Tibial nerve (tissue), 4 donors: ENCODE measurements at regions not wholly inside any gene's neighbourhood (a gene's known extent, or its start where the extent isn't known, plus 50 kb on each side); places are given as distances from the start of the nearest gene placed in this dataset.

Source experiments
- DNase-seq, 2 donors: peaks; one replicate each; pipeline ENCODE4 v3.0.0-alpha.2; 2019; ENCODE audit warnings: low spot score in 2 of 2
- H3K27ac ChIP-seq, 4 donors: fragments of 200-600 bp; sonication (generic) in 3 of 4; one replicate each; pipeline ENCODE4 v1.5.1; 2017 to 2019; ENCODE audit warnings: mild to moderate bottlenecking in 1 of 4
- H3K27me3 ChIP-seq, 2 donors: fragments of 200-600 bp; sonication (generic) in 1 of 2; one replicate each; pipeline versions ENCODE4 v1.5.1 to v1.6.0; 2017 to 2019
- H3K36me3 ChIP-seq, 3 donors: fragments of 200-600 bp; sonication (generic); one replicate each; pipeline ENCODE4 v1.5.1; 2018 to 2019
- H3K4me1 ChIP-seq, 4 donors: fragments of 200-600 bp; sonication (generic) in 3 of 4; one replicate each; pipeline ENCODE4 v1.5.1; 2017 to 2019
- H3K4me3 ChIP-seq, 4 donors: fragments of 200-600 bp; sonication (generic) in 3 of 4; one replicate each; pipeline ENCODE4 v1.5.1; 2017 to 2019; ENCODE audit warnings: mild to moderate bottlenecking in 1 of 4, moderate library complexity in 1 of 4
- H3K9me3 ChIP-seq, 4 donors: fragments of 200-600 bp; sonication (generic) in 3 of 4; one replicate each; pipeline ENCODE4 v1.5.1; 2017 to 2019
- EP300 ChIP-seq, 2 donors: sonication (generic); formaldehyde crosslinking; IDR thresholded peaks; one replicate each; pipeline ENCODE4 v1.6.1; 2017; ENCODE audit warnings: antibody characterized with exemption in 2 of 2, mild to moderate bottlenecking in 1 of 2
- POLR2A ChIP-seq, 2 donors: fragments of 450-650 bp; IDR thresholded peaks; one replicate each; pipeline ENCODE4 v1.6.1; 2017; ENCODE audit warnings: antibody characterized with exemption in 2 of 2, mild to moderate bottlenecking in 2 of 2, moderate library complexity in 2 of 2
- WGBS, 2 donors: methylation state at CpG; one replicate each; pipeline ENCODE4 v1.1.5; 2018; 5-methylcytosine and 5-hydroxymethylcytosine counted together
- TF ChIP-seq, protein P1 (sequence below), 5 experiments: fragments of 200-600 bp in 3 of 5; fragments of 450-650 bp in 2 of 5; sonication (generic) in 3 of 5; IDR thresholded peaks; one replicate each; pipeline ENCODE4 v1.5.1; 2016 to 2019; ENCODE audit warnings: antibody characterized with exemption in 5 of 5, mild to moderate bottlenecking in 3 of 5, moderate library complexity in 2 of 5

DNA sequence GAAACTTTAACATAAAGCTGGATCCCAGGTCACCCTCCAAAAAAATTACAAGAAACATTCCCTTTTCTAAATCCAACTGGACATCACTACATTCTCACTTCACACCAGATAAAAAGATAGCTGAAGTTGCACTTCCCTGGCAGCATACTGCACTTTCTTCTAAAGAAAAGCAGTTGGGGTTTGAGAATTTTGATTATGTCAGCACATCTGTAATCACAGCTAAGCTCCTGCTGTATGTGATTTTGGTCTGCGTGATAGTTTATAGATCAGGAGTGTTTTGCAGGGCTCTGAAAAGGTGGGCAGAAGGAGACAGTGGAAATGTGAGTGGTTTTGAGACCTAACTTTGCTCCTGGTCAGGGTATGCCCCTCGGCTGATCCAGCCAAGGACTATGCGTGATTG, 199.1 kb upstream of the AKR1E2 start:
- H3K9me3 ChIP-seq: peaks cover 0 to 16% (median 0%) of the 10 kb centered on the region in 4 donors
- H3K36me3 ChIP-seq: no peaks in the 10 kb centered on the region
- TF ChIP-seq, protein P1, sequence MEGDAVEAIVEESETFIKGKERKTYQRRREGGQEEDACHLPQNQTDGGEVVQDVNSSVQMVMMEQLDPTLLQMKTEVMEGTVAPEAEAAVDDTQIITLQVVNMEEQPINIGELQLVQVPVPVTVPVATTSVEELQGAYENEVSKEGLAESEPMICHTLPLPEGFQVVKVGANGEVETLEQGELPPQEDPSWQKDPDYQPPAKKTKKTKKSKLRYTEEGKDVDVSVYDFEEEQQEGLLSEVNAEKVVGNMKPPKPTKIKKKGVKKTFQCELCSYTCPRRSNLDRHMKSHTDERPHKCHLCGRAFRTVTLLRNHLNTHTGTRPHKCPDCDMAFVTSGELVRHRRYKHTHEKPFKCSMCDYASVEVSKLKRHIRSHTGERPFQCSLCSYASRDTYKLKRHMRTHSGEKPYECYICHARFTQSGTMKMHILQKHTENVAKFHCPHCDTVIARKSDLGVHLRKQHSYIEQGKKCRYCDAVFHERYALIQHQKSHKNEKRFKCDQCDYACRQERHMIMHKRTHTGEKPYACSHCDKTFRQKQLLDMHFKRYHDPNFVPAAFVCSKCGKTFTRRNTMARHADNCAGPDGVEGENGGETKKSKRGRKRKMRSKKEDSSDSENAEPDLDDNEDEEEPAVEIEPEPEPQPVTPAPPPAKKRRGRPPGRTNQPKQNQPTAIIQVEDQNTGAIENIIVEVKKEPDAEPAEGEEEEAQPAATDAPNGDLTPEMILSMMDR (IDR thresholded peaks at IDR 0.05): no peak
- TF ChIP-seq EP300 (IDR thresholded peaks at IDR 0.05) (no peak), POLR2A (IDR thresholded peaks at IDR 0.05) (no peak)
- WGBS, 2 donors: 96 to 99% methylated on average over 3 of the region's 3 CpGs
- DNase-seq: no peak
- H3K27me3 ChIP-seq: no peaks in the 10 kb centered on the region
- H3K27ac ChIP-seq: no peak overlapping the region
- H3K4me1 ChIP-seq: no peaks in the 10 kb centered on the region
- no peak overlapping the region for H3K4me3 ChIP-seq

DNA sequence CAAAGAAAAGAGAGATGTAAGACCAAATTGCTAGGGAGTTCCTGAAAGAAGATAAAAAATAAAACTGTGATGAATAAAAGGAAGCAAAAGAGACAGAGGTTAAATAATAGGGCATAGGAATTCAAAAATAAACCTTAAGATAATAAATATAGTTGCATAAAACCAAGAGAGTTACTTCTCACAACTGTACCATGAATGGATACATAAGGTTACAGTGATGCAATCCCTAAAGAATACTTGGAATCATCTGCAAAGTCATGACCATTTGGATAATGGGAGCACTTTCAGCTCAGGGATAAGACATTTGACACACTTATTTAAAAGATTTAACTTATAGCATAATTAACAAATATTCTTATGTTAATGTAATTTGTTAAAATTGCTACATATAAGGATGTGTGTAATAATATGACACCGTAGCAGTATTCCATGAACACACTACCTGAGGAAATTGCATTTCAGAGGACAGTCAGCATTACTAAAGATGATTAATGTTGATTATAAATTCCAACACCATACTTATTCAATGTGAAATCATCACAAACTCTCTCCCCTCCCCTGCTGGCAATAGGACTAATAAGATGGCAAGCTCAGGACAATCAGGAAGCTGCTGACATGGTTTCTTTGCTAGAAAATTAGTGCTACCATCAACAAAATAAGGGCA, 202.1 kb upstream of the AKR1E2 start:
- no peak overlapping the region for H3K27ac ChIP-seq
- H3K9me3 ChIP-seq: peaks cover 0 to 16% (median 0%) of the 10 kb centered on the region in 4 donors
- H3K36me3 ChIP-seq: no peaks in the 10 kb centered on the region
- no peak for DNase-seq
- no peak for TF ChIP-seq POLR2A (IDR thresholded peaks at IDR 0.05)
- TF ChIP-seq EP300 (IDR thresholded peaks at IDR 0.05): no peak
- TF ChIP-seq, protein P1 (IDR thresholded peaks at IDR 0.05): no peak
- H3K4me1 ChIP-seq: no peaks in the 10 kb centered on the region
- no peak overlapping the region for H3K4me3 ChIP-seq
- no peaks in the 10 kb centered on the region for H3K27me3 ChIP-seq
- WGBS, 2 donors: 92 to 96% methylated on average over 1 of the region's 1 CpG

DNA sequence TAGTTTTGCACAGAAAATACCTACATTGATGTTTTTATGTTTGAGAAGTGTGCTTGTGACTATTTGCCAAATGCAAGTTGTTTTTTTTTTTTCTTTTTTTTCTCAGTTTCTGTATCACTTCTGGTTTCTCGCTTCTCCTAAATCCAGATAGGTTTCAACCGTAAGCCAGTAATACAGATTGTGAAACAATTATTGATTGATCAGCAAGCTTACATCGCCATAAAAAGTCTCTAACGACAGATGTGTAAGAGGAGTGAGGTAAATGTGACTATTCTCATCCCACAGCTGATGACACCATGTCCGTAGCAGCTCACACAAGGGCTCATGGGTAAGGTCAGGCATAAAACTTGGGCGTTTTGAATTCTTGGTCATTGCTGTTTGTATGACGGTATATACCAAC, 202.8 kb upstream of the AKR1E2 start:
- no peaks in the 10 kb centered on the region for H3K4me1 ChIP-seq
- H3K9me3 ChIP-seq: peaks cover 0 to 15% (median 0%) of the 10 kb centered on the region in 4 donors
- TF ChIP-seq, protein P1 (IDR thresholded peaks at IDR 0.05): no peak
- TF ChIP-seq POLR2A (IDR thresholded peaks at IDR 0.05) (no peak), EP300 (IDR thresholded peaks at IDR 0.05) (no peak)
- H3K27ac ChIP-seq: no peak overlapping the region
- H3K4me3 ChIP-seq: no peak overlapping the region
- no peaks in the 10 kb centered on the region for H3K36me3 ChIP-seq
- 84 to 91% methylated on average over 7 of the region's 7 CpGs for WGBS, 2 donors
- H3K27me3 ChIP-seq: no peaks in the 10 kb centered on the region
- no peak for DNase-seq

DNA sequence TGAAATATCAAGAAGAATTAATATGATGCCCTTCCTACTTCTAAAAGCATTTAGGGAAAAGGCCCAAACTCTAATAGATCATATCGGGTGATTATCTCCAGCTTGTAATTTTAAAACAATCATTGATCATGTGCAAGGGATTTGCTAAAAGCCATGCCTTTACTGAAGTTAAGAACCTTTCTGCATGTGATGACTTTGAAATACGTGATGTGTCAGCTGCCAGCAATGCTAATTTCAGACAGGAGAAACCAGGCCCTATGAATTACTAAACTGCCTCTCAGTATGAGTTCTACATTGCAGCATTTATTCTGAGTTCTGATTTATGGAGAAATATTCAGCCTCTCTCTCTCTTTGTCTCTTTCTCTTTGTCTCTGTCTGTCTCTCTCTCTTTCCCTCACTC, 203.6 kb upstream of the AKR1E2 start:
- TF ChIP-seq, protein P1 (IDR thresholded peaks at IDR 0.05): no peak
- no peak for TF ChIP-seq EP300 (IDR thresholded peaks at IDR 0.05)
- no peak for TF ChIP-seq POLR2A (IDR thresholded peaks at IDR 0.05)
- H3K9me3 ChIP-seq: peaks cover 0 to 7% (median 0%) of the 10 kb centered on the region in 4 donors
- WGBS, 2 donors: 88 to 91% methylated on average over 2 of the region's 2 CpGs
- H3K27ac ChIP-seq: no peak overlapping the region
- no peak overlapping the region for H3K4me3 ChIP-seq
- no peaks in the 10 kb centered on the region for H3K27me3 ChIP-seq
- no peak for DNase-seq
- H3K4me1 ChIP-seq: no peaks in the 10 kb centered on the region
- H3K36me3 ChIP-seq: no peaks in the 10 kb centered on the region

DNA sequence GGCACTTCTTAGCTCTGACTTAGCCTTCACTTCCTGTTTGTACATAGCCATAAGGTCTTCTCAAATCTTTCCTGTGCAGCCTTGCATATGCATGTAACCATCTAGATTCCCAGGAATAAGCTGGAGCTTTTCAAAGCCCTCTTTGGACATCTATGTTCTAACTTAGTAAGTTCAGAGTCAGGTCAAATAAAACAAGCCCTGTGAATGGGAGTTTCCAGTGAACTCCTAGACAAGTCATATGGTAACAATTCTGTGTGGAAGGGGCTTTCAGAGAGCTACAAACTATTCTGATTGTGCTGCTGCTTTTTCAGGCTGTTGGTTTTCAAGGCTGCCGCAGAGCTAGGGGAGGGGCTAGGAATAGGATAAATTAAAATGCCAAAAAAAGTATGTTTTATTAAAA, 208.4 kb upstream of the AKR1E2 start:
- WGBS, 2 donors: 63 to 70% methylated on average over 1 of the region's 1 CpG
- no peak overlapping the region for H3K27ac ChIP-seq

More for the DNA sequence above, 208.4 kb upstream of the AKR1E2 start:
- H3K36me3 ChIP-seq: no peaks in the 10 kb centered on the region
- no peak for DNase-seq
- H3K27me3 ChIP-seq: no peaks in the 10 kb centered on the region
- no peak overlapping the region for H3K4me3 ChIP-seq
- no peaks in the 10 kb centered on the region for H3K4me1 ChIP-seq
- TF ChIP-seq EP300 (IDR thresholded peaks at IDR 0.05) (no peak), POLR2A (IDR thresholded peaks at IDR 0.05) (no peak)
- TF ChIP-seq, protein P1 (IDR thresholded peaks at IDR 0.05): no peak
- H3K9me3 ChIP-seq: peaks cover 0 to 10% (median 2%) of the 10 kb centered on the region in 4 donors
